NAMALWA (cell line): ENCODE measurements at regions not wholly inside any gene's neighbourhood (a gene's known extent, or its start where the extent isn't known, plus 50 kb on each side); places are given as distances from the start of the nearest gene placed in this dataset.
"Not testable (repeated sequence)": the region's sequence is repeated elsewhere in the genome, so short reads cannot be mapped to it uniquely, and the experiment has no call there.

Experiments used
- DNase-seq: peaks from one replicate; pipeline ENCODE4 v3.0.0-alpha.2; 2015; ENCODE audit warnings: low spot score

DNA sequence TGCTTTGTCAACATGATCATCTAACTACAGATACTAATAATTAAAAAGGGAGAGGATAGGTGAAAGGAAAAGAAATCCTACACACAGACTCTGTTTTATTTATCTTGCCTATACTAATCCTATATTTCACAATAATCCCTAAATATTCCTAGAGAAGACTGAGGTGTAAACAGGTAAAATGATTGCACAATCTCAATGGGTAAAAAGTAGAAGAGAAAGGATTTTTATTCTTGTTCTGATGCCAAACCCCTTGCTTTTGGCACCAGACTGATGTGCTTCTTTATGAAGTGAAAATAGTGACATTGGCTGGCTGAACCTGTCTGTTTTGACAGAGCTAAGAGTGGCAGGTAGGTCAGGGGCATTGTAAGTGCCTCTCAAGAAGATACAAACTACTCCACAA, 101.9 kb upstream of the ZPLD1 start:
- no peak for DNase-seq

DNA sequence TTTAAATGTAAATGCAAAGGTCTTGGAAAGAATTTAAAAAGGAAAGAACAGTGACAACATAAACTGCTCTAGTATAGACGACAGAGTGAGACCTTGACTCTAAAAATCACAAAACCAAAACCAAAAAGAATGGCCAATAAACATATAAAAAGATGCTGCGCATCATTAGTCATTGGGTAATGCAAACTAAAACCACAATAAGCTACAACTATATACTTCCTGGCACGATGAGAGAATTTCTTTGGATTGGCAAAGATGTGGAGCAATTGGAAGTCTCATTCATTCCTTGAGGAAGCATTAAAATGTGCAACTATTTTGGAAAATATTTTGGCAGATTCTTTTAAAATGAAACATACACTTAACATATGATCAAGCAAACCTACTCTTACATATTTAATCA, 98.7 kb upstream of the ZPLD1 start:
- no peak for DNase-seq

DNA sequence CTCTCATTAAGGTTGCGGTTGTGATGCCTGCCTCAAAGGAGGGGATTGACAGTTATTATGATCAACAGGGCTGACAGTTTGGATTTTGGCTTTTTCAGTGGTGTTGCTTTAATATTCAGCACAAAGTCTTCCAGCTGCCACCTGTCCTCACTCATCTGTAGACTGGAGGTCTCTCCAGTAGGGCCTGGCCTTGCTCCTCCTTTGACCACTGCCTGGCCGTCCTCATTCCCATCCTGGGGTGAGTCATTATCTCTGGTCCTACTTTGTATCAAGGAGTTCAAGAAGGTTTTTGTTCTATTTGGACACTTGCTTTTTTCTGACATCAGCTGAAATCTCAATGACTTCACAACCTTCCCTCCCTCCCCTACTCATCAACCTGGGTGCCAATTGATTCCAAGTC, 95.1 kb upstream of the ZPLD1 start:
- DNase-seq, result no peak

DNA sequence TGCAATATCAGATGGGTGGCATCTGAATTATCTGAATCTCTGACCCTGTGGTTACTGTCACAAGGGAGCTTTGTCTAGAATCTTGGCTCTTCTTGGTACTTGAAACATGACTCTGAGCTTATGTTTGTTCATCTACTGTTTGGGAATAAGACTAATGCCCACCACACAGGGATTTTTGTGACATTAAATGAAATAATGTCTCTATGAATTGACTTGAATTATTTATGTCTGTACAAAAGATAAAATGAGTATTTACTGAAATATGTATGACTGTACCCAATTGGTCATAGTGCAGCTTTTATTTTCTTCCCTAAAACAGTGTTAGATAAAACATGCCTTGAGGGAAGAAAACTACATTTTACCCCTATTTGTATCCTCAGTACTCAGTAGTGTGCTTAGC, 87.9 kb upstream of the ZPLD1 start:
- no peak for DNase-seq

DNA sequence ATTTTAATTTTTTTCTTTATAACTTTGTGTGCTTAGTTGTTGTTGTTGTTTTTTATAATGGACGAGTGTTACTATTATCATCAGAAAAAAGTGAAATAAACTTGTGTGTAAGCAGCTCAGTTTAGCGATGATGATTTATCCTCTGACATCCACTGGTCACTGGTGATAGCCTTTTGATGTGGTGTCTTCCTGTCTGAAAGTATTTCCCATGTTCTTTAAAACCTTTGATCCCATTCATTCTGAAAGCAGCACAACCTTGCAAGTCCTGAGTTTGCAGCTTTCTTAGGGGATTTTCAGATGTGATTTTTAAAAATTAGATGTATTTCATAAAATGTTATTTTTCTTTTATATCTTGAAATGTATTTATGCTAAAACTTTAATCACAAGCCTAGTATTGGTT, 85.9 kb upstream of the ZPLD1 start:
- no peak for DNase-seq

DNA sequence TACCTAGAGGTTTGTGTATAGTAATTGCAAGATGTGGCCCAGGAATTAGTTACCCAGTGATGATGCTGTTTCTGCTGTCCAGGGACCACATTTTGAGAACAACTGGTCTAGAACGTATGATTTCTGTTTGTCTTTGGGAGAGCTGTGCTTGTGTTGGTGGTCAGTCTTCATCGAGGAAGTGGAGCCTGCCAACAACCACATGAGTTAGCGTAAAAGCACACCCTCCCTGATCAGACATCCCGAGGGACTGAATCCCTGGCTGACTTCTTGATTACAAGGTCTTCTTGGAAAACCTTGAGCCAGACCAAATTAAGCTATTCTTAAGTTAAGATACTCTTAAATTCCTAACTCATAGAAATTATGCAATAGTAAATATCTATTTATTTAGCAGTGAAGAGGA, 81.7 kb upstream of the ZPLD1 start:
- no peak for DNase-seq

DNA sequence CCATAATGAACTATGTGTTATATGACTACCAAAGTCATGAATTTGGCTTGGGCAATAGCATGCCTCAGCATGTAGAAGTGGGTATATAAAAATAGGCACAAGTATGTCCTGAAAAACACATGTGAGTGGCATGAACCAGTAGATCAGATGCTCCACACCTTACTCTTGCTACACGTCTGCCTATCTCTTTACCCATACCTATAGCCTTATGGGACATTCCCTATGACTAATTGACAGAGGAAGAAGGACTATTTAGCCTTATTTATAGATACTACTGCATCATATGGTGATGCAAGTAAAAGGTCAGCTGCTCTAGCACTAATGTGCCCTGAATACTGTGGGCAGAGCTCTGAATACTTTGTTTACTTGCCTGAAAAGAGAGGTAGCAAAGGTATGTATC, 81.0 kb upstream of the ZPLD1 start:
- no peak for DNase-seq

DNA sequence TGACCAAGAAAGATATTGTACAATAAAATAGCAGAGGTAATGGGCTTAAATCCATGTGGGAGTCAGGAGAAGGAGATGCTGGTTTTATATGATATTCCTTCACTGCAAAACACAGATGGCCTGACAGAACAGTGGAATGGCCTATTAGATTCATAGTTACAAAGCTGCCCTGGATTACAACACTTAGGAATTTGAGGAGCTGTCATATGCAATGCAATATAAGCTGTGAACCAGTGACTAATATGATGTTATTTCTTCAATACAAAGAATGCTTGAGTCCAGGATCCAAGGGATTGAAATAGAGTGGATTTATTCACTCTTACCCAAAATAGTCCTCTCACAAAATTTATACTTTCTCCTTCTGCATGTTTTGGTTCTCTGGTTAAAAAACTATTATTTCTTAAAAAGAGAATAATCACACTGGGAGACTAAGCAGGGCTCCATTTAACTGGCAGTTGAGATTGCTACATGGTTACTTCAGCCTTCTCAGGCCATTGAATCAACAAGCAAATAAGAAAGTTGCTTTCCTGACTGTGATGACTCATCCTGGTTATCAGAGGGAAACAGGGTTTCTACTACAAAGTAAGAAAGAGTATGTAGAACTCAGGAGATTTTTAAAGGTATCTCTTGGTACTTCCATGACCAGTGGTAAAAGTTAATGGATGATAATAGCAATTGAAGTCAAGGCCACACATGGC, 79.8 kb upstream of the ZPLD1 start:
- DNase-seq, result no peak

DNA sequence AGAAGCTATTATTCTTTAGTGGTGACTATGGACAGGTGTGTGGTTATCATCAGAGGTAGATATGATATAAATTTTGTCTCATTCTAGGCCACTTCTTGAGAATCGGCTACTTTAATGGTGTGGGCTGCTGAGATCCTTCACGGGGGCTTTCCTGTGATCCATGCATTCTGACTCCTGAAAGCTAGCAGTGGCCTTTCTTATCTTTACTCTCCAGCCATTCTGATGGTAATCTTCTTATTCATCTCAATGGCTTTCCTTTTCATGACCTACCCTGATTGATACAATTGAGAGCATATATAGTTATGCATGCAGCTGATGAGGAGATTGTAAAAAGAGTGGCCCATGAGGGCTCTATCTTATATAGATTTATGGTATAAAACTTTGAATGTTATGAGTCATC, 78.3 kb upstream of the ZPLD1 start:
- no peak for DNase-seq

DNA sequence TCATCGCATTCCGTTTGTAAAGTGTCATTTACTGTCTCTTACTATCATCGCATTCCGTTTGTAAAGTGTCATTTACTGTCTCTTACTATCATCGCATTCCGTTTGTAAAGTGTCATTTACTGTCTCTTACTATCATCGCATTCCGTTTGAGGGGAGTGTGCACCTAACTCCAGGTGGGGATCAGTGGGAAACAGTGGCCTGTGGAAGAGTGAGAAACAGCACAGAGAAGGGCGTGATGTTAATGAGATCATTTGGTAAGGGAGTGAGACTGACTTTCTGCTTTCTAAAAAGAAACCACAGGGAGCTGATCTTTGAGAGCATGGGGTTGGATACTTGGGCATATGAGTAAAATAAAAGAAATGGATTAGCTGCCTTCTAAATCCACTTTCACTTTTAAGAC, 77.5 kb upstream of the ZPLD1 start:
- DNase-seq, result not testable (repeated sequence)

DNA sequence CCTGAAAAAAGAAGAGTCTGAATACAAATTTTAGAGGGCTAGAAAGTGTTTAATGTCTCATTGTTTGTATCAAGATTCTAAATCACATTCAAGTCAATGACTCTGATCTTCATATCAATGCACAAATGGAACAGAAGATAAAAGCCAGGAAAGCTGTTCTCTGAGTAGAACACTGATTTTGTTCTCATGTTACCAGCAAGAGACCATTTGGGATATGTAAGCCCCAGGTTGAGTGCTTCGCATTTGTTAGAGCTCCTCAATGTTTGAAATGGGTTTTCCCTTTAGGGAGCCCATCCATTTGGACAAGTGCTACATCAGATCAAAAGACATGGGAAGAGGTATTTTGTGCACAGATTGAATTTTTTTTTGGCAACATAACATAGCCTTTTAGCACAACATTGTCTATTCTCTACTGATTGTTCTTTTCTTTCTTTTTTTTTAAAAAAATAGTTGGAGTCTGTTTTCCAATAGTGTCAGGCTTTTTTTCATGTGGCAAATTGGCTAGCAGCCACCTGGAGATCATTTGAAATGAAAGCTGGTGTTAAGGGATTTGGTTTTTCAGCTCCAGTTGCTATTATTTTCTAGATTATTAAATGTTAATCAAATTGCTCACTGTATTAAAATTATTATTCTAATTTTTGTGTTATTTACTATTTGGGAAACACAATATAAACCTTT, 74.5 kb upstream of the ZPLD1 start:
- DNase-seq, result no peak

DNA sequence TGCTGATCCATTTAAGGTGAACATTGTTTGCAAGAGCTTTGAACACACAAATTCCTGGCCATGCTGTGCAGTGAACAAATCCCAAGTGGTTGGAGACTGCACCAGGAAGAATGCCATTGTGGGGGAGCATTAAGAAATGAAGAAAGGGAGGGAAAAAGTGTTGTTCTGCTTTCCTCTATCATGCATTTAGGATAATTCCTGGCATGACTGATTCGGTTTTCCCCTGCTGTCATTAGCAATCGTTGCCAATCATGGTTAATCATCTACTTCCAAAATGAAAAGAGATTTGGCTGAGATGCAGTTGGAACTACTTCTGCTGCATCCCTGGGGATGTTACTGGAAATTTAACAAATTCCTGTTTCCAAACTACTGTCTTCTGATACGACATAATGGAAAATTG, 73.7 kb upstream of the ZPLD1 start:
- DNase-seq, result no peak

DNA sequence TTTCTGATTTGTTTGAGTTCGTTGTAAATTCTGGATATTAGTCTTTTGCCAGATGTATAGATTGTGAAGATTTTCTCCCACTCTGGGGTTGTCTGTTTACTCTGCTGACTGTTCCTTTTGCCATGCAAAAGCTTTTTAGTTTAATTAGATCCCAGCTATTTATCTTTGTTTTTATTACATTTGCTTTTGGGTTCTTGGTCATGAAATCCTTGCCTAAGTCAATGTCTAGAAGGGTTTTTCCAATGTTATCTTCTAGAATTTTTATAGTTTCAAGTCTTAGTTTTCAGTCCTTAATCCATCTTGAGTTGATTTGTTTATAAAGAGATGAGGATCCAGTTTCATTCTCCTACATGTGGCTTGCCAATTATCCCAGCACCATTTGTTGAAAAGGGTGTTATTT, 68.7 kb upstream of the ZPLD1 start:
- DNase-seq, result not testable (repeated sequence)

DNA sequence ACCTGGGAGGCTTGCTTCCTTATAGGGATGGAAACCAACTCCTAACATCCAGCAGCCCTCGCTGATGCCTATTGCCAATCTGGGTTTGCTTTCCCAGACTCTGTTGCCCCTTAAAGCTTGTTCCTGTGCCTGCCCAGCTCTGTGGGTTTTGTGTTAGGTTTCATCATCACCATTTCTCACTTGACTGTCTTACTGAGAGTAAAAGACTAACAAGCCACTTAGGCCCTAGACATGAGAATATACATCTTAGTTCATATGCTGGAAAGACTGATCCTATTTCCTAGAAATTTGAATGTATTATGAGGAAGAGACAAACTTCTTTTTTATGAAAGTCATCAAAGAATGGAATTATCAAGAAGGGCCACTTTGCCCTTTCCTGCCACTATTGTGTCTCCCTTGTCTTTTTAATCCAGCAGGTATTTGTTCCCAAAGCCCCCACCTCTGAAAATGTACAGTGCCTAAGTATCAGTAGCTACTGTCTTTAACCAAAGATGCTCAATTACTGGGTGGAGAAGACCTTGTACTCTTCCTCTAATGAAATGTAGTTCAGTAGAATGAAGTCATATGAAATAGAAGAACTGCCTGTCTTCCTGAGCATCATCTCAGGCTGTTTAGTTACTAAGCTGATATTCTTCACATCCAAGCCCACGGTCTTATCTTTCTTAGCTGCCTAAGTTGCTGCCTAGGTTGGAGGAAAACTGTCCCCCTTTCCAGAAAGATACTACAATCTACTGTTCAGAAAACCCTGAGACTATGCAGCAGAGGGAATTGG, 59.8 kb upstream of the ZPLD1 start:
- DNase-seq, result no peak

DNA sequence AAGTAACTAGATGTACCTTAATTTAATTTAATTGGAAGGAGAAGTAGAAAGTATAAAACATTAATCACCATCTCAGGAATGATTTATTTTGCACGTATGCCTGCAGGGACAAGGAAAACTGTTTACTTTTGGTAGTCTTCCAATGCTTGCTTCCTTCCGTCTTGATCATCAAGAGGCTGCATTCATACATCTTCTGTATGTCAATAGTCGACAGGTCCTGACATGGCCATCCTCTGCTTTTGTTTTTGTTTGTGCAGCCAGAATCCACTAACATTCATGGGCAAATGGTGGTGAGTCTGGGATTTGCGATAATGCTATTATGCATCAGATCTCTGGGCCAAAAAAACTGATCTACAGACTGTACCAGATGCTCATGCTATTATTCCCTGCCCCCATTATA, 56.6 kb upstream of the ZPLD1 start:
- DNase-seq, result no peak

DNA sequence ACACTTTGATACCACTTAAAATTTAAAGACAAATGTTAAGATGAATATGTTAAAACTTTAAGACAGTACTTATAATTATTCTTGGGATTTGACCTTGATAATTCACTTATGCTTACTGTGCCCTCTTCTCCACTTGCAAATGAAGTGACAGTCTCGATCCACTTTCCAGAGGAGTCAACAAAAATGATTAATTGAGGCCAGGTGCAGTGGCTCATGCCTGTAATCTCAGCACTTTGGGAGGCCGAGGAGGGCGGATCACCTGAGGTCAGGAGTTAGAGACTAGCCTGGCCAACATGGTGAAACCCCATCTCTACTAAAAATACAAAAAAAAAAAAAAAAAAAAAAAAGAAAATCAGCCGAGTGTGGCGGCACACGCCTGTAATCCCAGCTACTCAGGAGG, 52.6 kb upstream of the ZPLD1 start:
- not testable (repeated sequence) for DNase-seq
